ENCODE measurements at regions not wholly inside any gene's neighbourhood (a gene's known extent, or its start where the extent isn't known, plus 50 kb on each side); places are given as distances from the start of the nearest gene placed in this dataset.

DNA sequence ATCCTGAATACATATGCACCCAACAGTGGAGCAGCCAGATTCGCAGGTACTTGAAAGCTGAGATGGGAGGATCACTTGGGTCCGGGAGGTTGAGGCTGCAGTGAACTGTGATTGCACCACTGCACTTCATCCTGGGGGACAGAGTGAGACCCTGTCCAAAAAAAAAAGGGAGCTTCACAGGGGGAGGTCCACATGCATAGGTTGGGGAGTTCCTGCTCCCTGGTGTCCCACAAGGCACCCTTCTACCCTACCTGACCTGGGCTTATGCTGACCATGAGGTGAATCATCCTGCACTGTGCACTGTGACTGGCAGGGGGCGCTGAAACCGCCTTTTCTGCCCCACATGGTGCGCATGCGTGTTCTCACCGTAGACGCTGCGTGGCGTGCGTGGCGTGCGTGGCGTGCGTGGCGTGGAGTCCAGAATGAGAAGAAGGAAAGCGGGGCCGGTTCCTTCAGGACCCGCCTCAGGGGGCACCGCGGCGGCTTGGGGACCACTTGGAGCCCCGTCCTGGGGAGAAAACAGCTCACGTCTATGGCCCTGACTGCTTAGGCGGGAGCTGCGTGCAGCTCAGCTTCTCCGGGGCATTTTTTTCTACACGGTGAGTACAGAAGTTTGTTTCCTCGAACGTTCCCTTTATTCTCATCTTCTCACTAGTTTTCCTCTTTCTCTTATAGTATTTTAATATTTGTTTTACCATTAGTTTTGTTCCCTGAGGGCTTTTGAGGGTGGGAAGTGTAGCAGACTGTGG, 116.6 kb upstream of the GRK3 start (continued):
- TF ChIP-seq TCF12 (IDR thresholded peaks at IDR 0.05; ENCODE audit: low read depth, low read length) = 0 out of 2 replicates have a peak, but pooled peaks have one; percentile 19

All from H1 (cell line).